Colonic mucosa (tissue), 4 donors: ENCODE measurements at regions not wholly inside any gene's neighbourhood (a gene's known extent, or its start where the extent isn't known, plus 50 kb on each side); places are given as distances from the start of the nearest gene placed in this dataset.

ENCODE experiments used
- DNase-seq: peaks from one replicate; pipeline ENCODE4 v3.0.0-alpha.2; 2020
- H3K27ac ChIP-seq: fragments of 200-600 bp; one replicate; pipeline ENCODE4 v1.8.0; 2021
- H3K27me3 ChIP-seq: fragments of 200-600 bp; one replicate; pipeline ENCODE4 v1.8.0; 2021
- H3K36me3 ChIP-seq: fragments of 200-600 bp; one replicate; pipeline ENCODE4 v1.8.0; 2021
- H3K4me1 ChIP-seq: fragments of 200-600 bp; one replicate; pipeline ENCODE4 v1.8.0; 2021; ENCODE audit warnings: mild to moderate bottlenecking
- H3K4me3 ChIP-seq: fragments of 200-600 bp; one replicate; pipeline ENCODE4 v1.8.0; 2021
- H3K9ac ChIP-seq, 2 donors: one replicate each; pipeline ENCODE4 v1.7.0; 2013; ENCODE audit warnings: control low read depth in 2 of 2, low read depth in 2 of 2, low read length in 2 of 2
- H3K9me3 ChIP-seq: fragments of 200-600 bp; one replicate; pipeline ENCODE4 v1.8.0; 2021
- intact Hi-C: fragments of 100-400 bp; cut with DNase I; formaldehyde crosslinking; loops from one replicate; pipeline ENCODE4 v1.14.1; 2022
- TF ChIP-seq, protein P1 (sequence below): fragments of 200-600 bp; IDR thresholded peaks from one replicate; pipeline ENCODE4 v1.8.0; 2022; ENCODE audit warnings: antibody characterized with exemption, mild to moderate bottlenecking
- donor health status: healthy.
- donor health status: DM: no; HTN: no; CAD: no.
- donor health status: DM: no; HTN: no; CAD: no.

GRCh38 chr12:128068211-128068610, 198.8 kb upstream of the TMEM132C start:
- Histone ChIP-seq H3K27ac (no peak overlapping the region), H3K4me1 (no peaks in the 10 kb centered on the region), H3K9me3 (no peaks in the 10 kb centered on the region), H3K4me3 (no peak overlapping the region), H3K9ac (no peak overlapping the region), H3K27me3 (no peaks in the 10 kb centered on the region), H3K36me3 (no peaks in the 10 kb centered on the region)
- intact Hi-C loops: loop anchor here (10.0 kb wide), 1 partner anchor 393 kb away; no protein-coding TSS in a partner anchor
- DNase-seq: no peak
- TF ChIP-seq, protein P1, sequence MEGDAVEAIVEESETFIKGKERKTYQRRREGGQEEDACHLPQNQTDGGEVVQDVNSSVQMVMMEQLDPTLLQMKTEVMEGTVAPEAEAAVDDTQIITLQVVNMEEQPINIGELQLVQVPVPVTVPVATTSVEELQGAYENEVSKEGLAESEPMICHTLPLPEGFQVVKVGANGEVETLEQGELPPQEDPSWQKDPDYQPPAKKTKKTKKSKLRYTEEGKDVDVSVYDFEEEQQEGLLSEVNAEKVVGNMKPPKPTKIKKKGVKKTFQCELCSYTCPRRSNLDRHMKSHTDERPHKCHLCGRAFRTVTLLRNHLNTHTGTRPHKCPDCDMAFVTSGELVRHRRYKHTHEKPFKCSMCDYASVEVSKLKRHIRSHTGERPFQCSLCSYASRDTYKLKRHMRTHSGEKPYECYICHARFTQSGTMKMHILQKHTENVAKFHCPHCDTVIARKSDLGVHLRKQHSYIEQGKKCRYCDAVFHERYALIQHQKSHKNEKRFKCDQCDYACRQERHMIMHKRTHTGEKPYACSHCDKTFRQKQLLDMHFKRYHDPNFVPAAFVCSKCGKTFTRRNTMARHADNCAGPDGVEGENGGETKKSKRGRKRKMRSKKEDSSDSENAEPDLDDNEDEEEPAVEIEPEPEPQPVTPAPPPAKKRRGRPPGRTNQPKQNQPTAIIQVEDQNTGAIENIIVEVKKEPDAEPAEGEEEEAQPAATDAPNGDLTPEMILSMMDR: no peak

- Histone ChIP-seq H3K27ac (no peak overlapping the region), H3K27me3 (no peaks in the 10 kb centered on the region), H3K9me3 (no peaks in the 10 kb centered on the region), H3K36me3 (no peaks in the 10 kb centered on the region), H3K4me3 (no peak overlapping the region), H3K4me1 (no peaks in the 10 kb centered on the region), H3K9ac (no peak overlapping the region)
- TF ChIP-seq, protein P1: peak; percentile 60
- intact Hi-C loops: loop anchor here (10.0 kb wide), 1 partner anchor 395 kb away; no protein-coding TSS in a partner anchor
- peak; percentile 50 for DNase-seq
These were observed 197.5 kb upstream of the TMEM132C start for GRCh38 chr12:128069359-128069997.

- TF ChIP-seq, protein P1: no peak
- no peak overlapping the region for H3K27ac ChIP-seq
- intact Hi-C loops: no loop called here
- no peaks in the 10 kb centered on the region for H3K27me3 ChIP-seq
- no peak overlapping the region for H3K9ac ChIP-seq
- H3K4me3 ChIP-seq: no peak overlapping the region
- no peaks in the 10 kb centered on the region for H3K36me3 ChIP-seq
- no peaks in the 10 kb centered on the region for H3K9me3 ChIP-seq
- DNase-seq: peak; percentile 5
- H3K4me1 ChIP-seq: no peaks in the 10 kb centered on the region
These were observed 193.0 kb upstream of the TMEM132C start for GRCh38 chr12:128073937-128074336.

DNA sequence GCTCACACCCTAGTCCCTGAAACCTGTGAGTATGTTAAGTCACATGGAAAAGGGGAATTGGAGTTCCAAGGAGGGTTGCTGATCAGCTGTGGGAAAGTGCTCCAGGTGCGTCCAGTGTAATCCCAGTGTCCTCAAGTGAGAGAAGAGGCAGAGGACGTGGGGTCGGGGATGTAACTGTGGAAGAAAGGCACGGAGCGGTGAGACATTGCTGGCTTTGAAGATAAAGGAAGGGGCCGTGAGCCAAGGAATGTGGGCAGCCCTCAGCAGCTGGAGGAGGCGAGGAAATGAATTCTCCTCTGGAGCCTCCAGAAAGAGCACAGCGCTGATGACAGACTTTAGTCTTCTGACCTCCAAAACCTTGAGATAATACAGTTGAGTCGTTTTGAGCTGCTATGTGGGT, 191.6 kb upstream of the TMEM132C start:
- peak; percentile 7 for DNase-seq
- Histone ChIP-seq H3K36me3 (no peaks in the 10 kb centered on the region), H3K9me3 (no peaks in the 10 kb centered on the region), H3K4me3 (no peak overlapping the region), H3K4me1 (no peaks in the 10 kb centered on the region), H3K9ac (no peak overlapping the region), H3K27me3 (no peaks in the 10 kb centered on the region), H3K27ac (no peak overlapping the region)
- TF ChIP-seq, protein P1: no peak
- intact Hi-C loops: no loop called here

DNA sequence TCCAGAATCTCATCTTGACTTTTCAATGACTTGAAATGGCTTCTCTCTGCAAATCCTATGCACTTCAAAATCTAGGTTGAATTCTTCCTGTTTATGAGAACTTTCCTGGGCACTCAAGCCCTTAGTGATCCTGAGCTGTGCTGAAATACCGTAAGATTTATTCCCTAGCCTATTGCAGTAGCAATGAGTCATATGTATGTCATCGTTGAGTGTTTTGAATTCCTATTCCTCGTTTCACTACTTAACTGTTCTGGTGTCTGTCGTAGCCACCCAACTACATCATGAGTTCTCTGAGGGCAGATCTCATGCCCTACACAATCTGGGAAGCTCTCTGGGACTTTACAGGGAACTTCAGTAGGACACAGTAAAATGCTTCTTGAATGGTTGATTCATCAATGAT, 190.8 kb upstream of the TMEM132C start:
- H3K4me1 ChIP-seq: no peaks in the 10 kb centered on the region
- TF ChIP-seq, protein P1: no peak
- H3K27me3 ChIP-seq: no peaks in the 10 kb centered on the region
- peak; percentile 3 for DNase-seq
- H3K9ac ChIP-seq: no peak overlapping the region
- no peak overlapping the region for H3K4me3 ChIP-seq
- intact Hi-C loops: no loop called here
- H3K36me3 ChIP-seq: no peaks in the 10 kb centered on the region
- H3K9me3 ChIP-seq: no peaks in the 10 kb centered on the region
- no peak overlapping the region for H3K27ac ChIP-seq
